HAP-1 (cell line): ENCODE measurements at regions not wholly inside any gene's neighbourhood (a gene's known extent, or its start where the extent isn't known, plus 50 kb on each side); places are given as distances from the start of the nearest gene placed in this dataset.

ENCODE experiments used
- DNase-seq, 2 experiments: peaks; one replicate each; pipeline ENCODE4 v3.0.0-alpha.2; 2016 to 2020; ENCODE audit warnings: low spot score in 2 of 2
- H3K27me3 ChIP-seq: fragments of 250-450 bp; sonication (Bioruptor Pico); 2 replicates; pipeline ENCODE4 v1.5.1; 2020; ENCODE audit warnings: low read depth, mild to moderate bottlenecking, moderate library complexity
- H3K36me3 ChIP-seq: fragments of 250-450 bp; sonication (Bioruptor Pico); replicated peaks from 2 replicates; pipeline ENCODE4 v1.5.1; 2020; ENCODE audit warnings: mild to moderate bottlenecking
- H3K4me1 ChIP-seq: fragments of 250-450 bp; sonication (Bioruptor Pico); 2 replicates; pipeline ENCODE4 v1.5.1; 2020; ENCODE audit warnings: mild to moderate bottlenecking
- H3K4me3 ChIP-seq: fragments of 250-450 bp; sonication (Bioruptor Pico); 2 replicates; pipeline ENCODE4 v1.5.1; 2020; ENCODE audit warnings: mild to moderate bottlenecking, moderate library complexity
- H3K9me3 ChIP-seq: fragments of 250-450 bp; sonication (Bioruptor Pico); 2 replicates; pipeline ENCODE4 v1.5.1; 2020; ENCODE audit warnings: mild to moderate bottlenecking, moderate library complexity
- in situ Hi-C: fragments of 300-500 bp; cut with MboI; formaldehyde crosslinking; loops from 3 replicates; pipeline ENCODE4 v1.14.3; 2020; ENCODE audit warnings: low sequenced_read_pairs, inconsistent platforms, mixed read lengths

- H3K4me3 ChIP-seq: no peak overlapping the region
- H3K36me3 ChIP-seq: no peaks in the 10 kb centered on the region
- H3K4me1 ChIP-seq: peaks cover 6% of the 10 kb centered on the region
- in situ Hi-C loops: no loop called here
- no peaks in the 10 kb centered on the region for H3K27me3 ChIP-seq
- DNase-seq: no peak
- H3K9me3 ChIP-seq: no peaks in the 10 kb centered on the region
These were observed 51.0 kb upstream of the PCBP1 start for GRCh38 chr2:70036290-70036689.

- Histone ChIP-seq H3K4me3 (no peak overlapping the region), H3K4me1 (peaks cover 6% of the 10 kb centered on the region), H3K36me3 (no peaks in the 10 kb centered on the region), H3K27me3 (no peaks in the 10 kb centered on the region), H3K9me3 (no peaks in the 10 kb centered on the region)
- no peak for DNase-seq
- in situ Hi-C loops: no loop called here
These were observed 51.9 kb upstream of the PCBP1 start for GRCh38 chr2:70035344-70035844.

GRCh38 chr2:70030724-70031420 is 56.4 kb upstream of the PCBP1 start:
- Histone ChIP-seq H3K9me3 (no peaks in the 10 kb centered on the region), H3K27me3 (no peaks in the 10 kb centered on the region), H3K4me3 (no peak overlapping the region), H3K36me3 (no peaks in the 10 kb centered on the region), H3K4me1 (peaks cover 20% of the 10 kb centered on the region)
- no peak for DNase-seq
- in situ Hi-C loops: no loop called here

- no peaks in the 10 kb centered on the region for H3K36me3 ChIP-seq
- DNase-seq: peak; percentile 72 to 78
- in situ Hi-C loops: no loop called here
- peaks cover 20% of the 10 kb centered on the region for H3K4me1 ChIP-seq
- H3K27me3 ChIP-seq: no peaks in the 10 kb centered on the region
- H3K4me3 ChIP-seq: no peak overlapping the region
- no peaks in the 10 kb centered on the region for H3K9me3 ChIP-seq
These were observed 57.4 kb upstream of the PCBP1 start for GRCh38 chr2:70029814-70030409.

GRCh38 chr2:70024284-70024683 is 62.9 kb upstream of the ASPRV1 start:
- in situ Hi-C loops: no loop called here
- Histone ChIP-seq H3K36me3 (no peaks in the 10 kb centered on the region), H3K4me3 (no peak overlapping the region)

GRCh38 chr2:70019096-70019495 is 57.7 kb upstream of the ASPRV1 start:
- in situ Hi-C loops: no loop called here
- no peaks in the 10 kb centered on the region for H3K4me1 ChIP-seq
- DNase-seq: no peak
- no peaks in the 10 kb centered on the region for H3K36me3 ChIP-seq
- H3K9me3 ChIP-seq: no peaks in the 10 kb centered on the region
- H3K4me3 ChIP-seq: no peak overlapping the region
- no peaks in the 10 kb centered on the region for H3K27me3 ChIP-seq

More at GRCh38 chr2:70024284-70024683, 62.9 kb upstream of the ASPRV1 start:
- Histone ChIP-seq H3K4me1 (peaks cover 2% of the 10 kb centered on the region), H3K27me3 (no peaks in the 10 kb centered on the region), H3K9me3 (no peaks in the 10 kb centered on the region)
- no peak for DNase-seq

GRCh38 chr2:70017962-70018361 is 56.5 kb upstream of the ASPRV1 start:
- H3K4me3 ChIP-seq: no peak overlapping the region
- DNase-seq: no peak
- no peaks in the 10 kb centered on the region for H3K27me3 ChIP-seq
- H3K4me1 ChIP-seq: no peaks in the 10 kb centered on the region
- in situ Hi-C loops: no loop called here
- H3K36me3 ChIP-seq: no peaks in the 10 kb centered on the region
- H3K9me3 ChIP-seq: no peaks in the 10 kb centered on the region

GRCh38 chr2:70014959-70015358 is 53.5 kb upstream of the ASPRV1 start:
- H3K4me3 ChIP-seq: no peak overlapping the region
- H3K9me3 ChIP-seq: no peaks in the 10 kb centered on the region
- in situ Hi-C loops: no loop called here
- no peaks in the 10 kb centered on the region for H3K27me3 ChIP-seq
- DNase-seq: no peak
- no peaks in the 10 kb centered on the region for H3K4me1 ChIP-seq
- no peaks in the 10 kb centered on the region for H3K36me3 ChIP-seq

- DNase-seq: no peak
- in situ Hi-C loops: no loop called here
- Histone ChIP-seq H3K36me3 (no peaks in the 10 kb centered on the region), H3K4me3 (no peak overlapping the region), H3K4me1 (no peaks in the 10 kb centered on the region), H3K9me3 (no peaks in the 10 kb centered on the region), H3K27me3 (no peaks in the 10 kb centered on the region)
These were observed 51.5 kb upstream of the ASPRV1 start for GRCh38 chr2:70012887-70013286.

- DNase-seq: no peak
- no peaks in the 10 kb centered on the region for H3K27me3 ChIP-seq
- no peaks in the 10 kb centered on the region for H3K4me1 ChIP-seq
- in situ Hi-C loops: no loop called here
- no peaks in the 10 kb centered on the region for H3K36me3 ChIP-seq
- H3K4me3 ChIP-seq: no peak overlapping the region
- no peaks in the 10 kb centered on the region for H3K9me3 ChIP-seq
These were observed 50.4 kb upstream of the ASPRV1 start for GRCh38 chr2:70011786-70012185.

- H3K4me1 ChIP-seq: no peaks in the 10 kb centered on the region
These were observed 49.9 kb upstream of the ASPRV1 start for GRCh38 chr2:70011335-70011734.

More at GRCh38 chr2:70011335-70011734, 49.9 kb upstream of the ASPRV1 start:
- Histone ChIP-seq H3K9me3 (no peaks in the 10 kb centered on the region), H3K27me3 (no peaks in the 10 kb centered on the region), H3K4me3 (no peak overlapping the region), H3K36me3 (no peaks in the 10 kb centered on the region)
- in situ Hi-C loops: no loop called here
- DNase-seq: no peak
